ENCODE measurements at regions not wholly inside any gene's neighbourhood (a gene's known extent, or its start where the extent isn't known, plus 50 kb on each side); places are given as distances from the start of the nearest gene placed in this dataset.
"Not testable (repeated sequence)": the region's sequence is repeated elsewhere in the genome, so short reads cannot be mapped to it uniquely, and the experiment has no call there.

DNA sequence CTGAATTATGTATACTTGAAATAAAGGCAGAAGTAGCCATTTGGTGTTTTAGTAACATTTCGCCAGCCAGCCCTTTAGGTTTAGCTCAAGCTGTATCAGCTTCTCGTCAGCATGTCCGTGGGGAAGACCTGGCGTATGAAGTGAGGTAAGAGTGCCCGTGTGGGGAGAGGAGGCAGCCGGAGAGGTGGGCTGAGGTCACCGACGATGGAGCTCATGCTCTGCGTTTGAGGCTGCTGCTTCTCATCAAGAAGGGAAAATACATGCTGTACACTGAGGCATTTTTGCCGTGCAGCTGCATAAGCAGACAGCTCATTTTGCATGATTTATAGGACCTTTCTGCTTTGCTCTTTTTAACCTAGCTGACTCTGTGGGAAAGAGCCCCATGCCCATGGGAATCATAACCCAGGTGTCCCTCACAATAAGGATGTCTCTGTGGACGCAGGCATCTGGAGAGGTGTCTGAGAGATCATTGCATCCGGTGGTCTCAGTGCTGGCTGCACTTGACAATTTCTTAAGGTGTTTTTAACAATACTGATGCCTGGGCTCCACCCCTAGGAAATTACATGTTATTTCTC lies 179.1 kb downstream of the ABCC12 start:
- no peak for DNase-seq (ENCODE audit: low spot score)
- H3K4me1 Mint-ChIP-seq (ENCODE audit: low read depth), result no peaks in the 10 kb centered on the region
- TF ChIP-seq, protein P1, sequence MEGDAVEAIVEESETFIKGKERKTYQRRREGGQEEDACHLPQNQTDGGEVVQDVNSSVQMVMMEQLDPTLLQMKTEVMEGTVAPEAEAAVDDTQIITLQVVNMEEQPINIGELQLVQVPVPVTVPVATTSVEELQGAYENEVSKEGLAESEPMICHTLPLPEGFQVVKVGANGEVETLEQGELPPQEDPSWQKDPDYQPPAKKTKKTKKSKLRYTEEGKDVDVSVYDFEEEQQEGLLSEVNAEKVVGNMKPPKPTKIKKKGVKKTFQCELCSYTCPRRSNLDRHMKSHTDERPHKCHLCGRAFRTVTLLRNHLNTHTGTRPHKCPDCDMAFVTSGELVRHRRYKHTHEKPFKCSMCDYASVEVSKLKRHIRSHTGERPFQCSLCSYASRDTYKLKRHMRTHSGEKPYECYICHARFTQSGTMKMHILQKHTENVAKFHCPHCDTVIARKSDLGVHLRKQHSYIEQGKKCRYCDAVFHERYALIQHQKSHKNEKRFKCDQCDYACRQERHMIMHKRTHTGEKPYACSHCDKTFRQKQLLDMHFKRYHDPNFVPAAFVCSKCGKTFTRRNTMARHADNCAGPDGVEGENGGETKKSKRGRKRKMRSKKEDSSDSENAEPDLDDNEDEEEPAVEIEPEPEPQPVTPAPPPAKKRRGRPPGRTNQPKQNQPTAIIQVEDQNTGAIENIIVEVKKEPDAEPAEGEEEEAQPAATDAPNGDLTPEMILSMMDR (IDR thresholded peaks at IDR 0.05), result no peak
- no peaks in the 10 kb centered on the region for H3K9me3 Mint-ChIP-seq (ENCODE audit: low read depth)
- H3K27me3 Mint-ChIP-seq (ENCODE audit: low read depth), result peaks cover 18% of the 10 kb centered on the region
- no peaks in the 10 kb centered on the region for H3K36me3 Mint-ChIP-seq (ENCODE audit: low read depth)
- no peak overlapping the region for H3K4me3 Mint-ChIP-seq (ENCODE audit: unreplicated experiment)
- H3K27ac Mint-ChIP-seq (ENCODE audit: unreplicated experiment), result no peak overlapping the region

DNA sequence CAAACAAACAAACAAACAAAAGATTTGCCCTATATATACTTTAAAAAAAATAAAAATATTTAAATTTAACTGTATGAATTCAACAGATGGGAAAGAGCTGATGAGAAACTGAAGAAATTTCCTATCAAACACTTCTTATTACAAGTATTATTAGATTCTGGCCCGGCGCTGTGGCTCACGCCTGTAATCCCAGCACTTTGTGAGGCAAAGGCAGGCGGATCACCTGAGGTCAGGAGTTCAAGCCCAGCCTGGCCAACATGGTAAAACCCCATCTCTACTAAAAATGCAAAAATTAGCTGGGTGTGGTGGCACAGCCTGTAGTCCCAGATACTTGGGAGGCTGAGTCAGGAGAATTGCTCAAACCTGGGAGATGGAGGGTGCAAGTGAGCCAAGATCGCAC lies 180.8 kb downstream of the ABCC12 start:
- H3K27ac Mint-ChIP-seq (ENCODE audit: unreplicated experiment); DNase-seq (ENCODE audit: low spot score); H3K9me3 Mint-ChIP-seq (ENCODE audit: low read depth); H3K4me3 Mint-ChIP-seq (ENCODE audit: unreplicated experiment); H3K4me1 Mint-ChIP-seq (ENCODE audit: low read depth); H3K36me3 Mint-ChIP-seq (ENCODE audit: low read depth): not testable (repeated sequence)
- peaks cover 17% of the 10 kb centered on the region for H3K27me3 Mint-ChIP-seq (ENCODE audit: low read depth)

DNA sequence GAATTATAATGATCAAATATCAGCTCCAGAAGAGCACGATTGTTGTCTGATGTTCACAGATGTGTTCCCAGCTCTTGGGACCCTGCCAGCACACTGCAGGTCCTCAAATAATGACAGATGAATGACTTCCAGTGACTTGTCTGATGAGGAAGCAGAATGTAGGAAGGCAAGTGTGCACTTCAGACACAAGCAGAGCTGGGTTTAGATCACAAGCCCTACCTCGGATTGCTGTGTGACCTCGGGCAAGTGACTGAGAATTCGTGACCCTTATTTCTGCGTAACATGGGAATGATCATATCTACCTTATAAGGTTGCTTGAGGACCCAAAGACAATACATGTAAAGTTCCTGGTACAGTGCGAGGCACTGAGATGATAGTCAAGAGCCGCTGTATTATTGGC lies 182.2 kb downstream of the ABCC12 start:
- Mint-ChIP-seq H3K9me3 (ENCODE audit: low read depth) (no peaks in the 10 kb centered on the region), H3K27me3 (ENCODE audit: low read depth) (peaks cover 18% of the 10 kb centered on the region), H3K27ac (ENCODE audit: unreplicated experiment) (no peak overlapping the region), H3K36me3 (ENCODE audit: low read depth) (no peaks in the 10 kb centered on the region), H3K4me3 (ENCODE audit: unreplicated experiment) (no peak overlapping the region), H3K4me1 (ENCODE audit: low read depth) (no peaks in the 10 kb centered on the region)
- DNase-seq (ENCODE audit: low spot score), result no peak
- TF ChIP-seq, protein P1 (IDR thresholded peaks at IDR 0.05), result no peak

DNA sequence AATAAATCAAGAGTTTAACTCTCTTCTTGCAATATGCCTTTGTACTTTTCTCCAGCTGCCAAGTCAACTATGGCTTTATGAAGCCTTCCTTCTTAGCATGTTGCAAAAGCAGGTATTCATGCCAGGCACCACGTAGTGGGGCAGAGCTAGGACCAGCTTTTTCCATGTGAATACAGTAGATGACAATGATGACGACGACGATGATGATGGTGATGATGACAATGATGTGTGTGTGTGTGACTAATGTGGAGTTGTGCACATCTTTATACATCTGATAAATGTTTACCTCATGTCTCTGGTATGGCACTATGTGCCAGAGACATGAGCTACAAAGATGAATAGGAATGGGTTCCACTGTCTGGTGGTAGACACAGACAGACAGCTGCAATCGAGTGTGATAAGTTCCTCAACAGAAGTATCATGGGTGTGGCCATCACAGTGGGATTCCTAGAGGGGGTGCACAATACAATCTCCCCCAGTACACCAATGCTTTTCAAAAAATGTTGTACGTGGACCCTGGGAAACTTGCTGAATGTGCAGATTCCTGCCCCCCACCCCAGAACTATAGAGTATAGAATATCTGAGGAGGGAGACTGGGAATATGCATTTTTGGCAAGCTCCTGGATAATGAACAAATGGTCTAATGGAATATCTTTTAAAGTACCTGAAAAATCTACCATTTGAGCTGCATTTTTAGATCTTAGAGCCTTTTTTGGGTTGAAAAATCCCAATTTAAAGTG lies 183.4 kb downstream of the ABCC12 start:
- H3K27me3 Mint-ChIP-seq (ENCODE audit: low read depth), result peaks cover 19% of the 10 kb centered on the region
- DNase-seq (ENCODE audit: low spot score), result no peak
- no peaks in the 10 kb centered on the region for H3K4me1 Mint-ChIP-seq (ENCODE audit: low read depth)
- no peaks in the 10 kb centered on the region for H3K36me3 Mint-ChIP-seq (ENCODE audit: low read depth)
- H3K9me3 Mint-ChIP-seq (ENCODE audit: low read depth), result no peaks in the 10 kb centered on the region
- H3K4me3 Mint-ChIP-seq (ENCODE audit: unreplicated experiment), result no peak overlapping the region
- TF ChIP-seq, protein P1 (IDR thresholded peaks at IDR 0.05), result no peak
- no peak overlapping the region for H3K27ac Mint-ChIP-seq (ENCODE audit: unreplicated experiment)

DNA sequence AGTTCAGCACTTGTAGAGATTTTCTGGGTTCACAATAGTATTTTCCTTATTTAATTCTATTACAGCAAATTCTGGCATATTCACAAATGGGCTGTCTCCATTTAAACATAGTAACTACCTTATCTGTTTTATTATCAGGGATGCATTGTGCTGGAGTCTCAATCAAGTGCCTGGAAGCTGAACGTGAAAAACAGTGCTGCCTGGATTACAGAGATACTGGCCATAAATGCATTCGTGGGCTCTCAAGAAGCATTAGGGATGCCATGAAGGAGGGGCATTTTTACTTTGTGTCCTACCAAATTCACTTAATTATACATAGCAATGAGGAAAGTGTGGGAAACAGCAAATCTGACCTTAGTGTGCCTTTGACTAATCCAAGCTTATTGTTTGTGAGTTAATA lies 184.6 kb downstream of the ABCC12 start:
- H3K36me3 Mint-ChIP-seq (ENCODE audit: low read depth), result no peaks in the 10 kb centered on the region
- no peaks in the 10 kb centered on the region for H3K4me1 Mint-ChIP-seq (ENCODE audit: low read depth)
- DNase-seq (ENCODE audit: low spot score), result no peak
- peaks cover 13% of the 10 kb centered on the region for H3K27me3 Mint-ChIP-seq (ENCODE audit: low read depth)
- no peak overlapping the region for H3K4me3 Mint-ChIP-seq (ENCODE audit: unreplicated experiment)
- no peaks in the 10 kb centered on the region for H3K9me3 Mint-ChIP-seq (ENCODE audit: low read depth)
- H3K27ac Mint-ChIP-seq (ENCODE audit: unreplicated experiment), result no peak overlapping the region
- TF ChIP-seq, protein P1 (IDR thresholded peaks at IDR 0.05), result no peak
